Amniotic epithelial cell (primary cell): ENCODE measurements at regions not wholly inside any gene's neighbourhood (a gene's known extent, or its start where the extent isn't known, plus 50 kb on each side); places are given as distances from the start of the nearest gene placed in this dataset.
A peak's percentile ranks its signal among the peaks of the same experiment; 100 is the strongest.

Experiments used
- DNase-seq: peaks from one replicate; pipeline ENCODE4 v3.0.0-alpha.2; 2010; ENCODE audit warnings: low read depth

- no peak for DNase-seq
Measured at GRCh38 chr10:124286621-124287020, 132.1 kb downstream of the OAT start.

- no peak for DNase-seq
Measured at GRCh38 chr10:124285587-124286527, 132.9 kb downstream of the OAT start.

GRCh38 chr10:124283949-124284250, 134.8 kb downstream of the OAT start:
- no peak for DNase-seq

GRCh38 chr10:124283215-124283948, 135.3 kb downstream of the OAT start:
- no peak for DNase-seq

DNA sequence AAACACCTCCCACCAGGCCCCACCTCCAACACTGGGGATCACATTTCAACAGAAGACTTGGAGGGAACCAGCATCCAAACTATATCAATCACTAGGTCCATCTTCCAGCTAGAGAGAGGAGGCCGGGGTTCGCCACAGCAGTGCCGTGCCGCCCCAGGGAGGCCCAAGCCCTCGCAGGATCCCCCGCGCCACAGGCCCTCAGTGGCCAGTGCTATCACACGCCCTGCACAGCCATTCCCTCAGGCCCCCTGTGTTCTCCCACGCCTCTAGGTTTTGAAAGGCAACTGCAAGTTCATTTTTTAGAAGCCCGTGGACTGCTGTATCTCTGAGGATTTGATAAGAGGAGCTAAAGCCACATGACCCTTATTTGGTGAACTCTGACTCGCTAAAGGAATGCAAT, 136.4 kb downstream of the OAT start:
- no peak for DNase-seq

GRCh38 chr10:124281666-124282065, 137.1 kb downstream of the OAT start:
- DNase-seq: no peak

- DNase-seq: no peak
Measured at GRCh38 chr10:124280916-124281315, 137.8 kb downstream of the OAT start.

GRCh38 chr10:124279882-124280281, 138.8 kb downstream of the OAT start:
- no peak for DNase-seq

GRCh38 chr10:124279298-124279697, 139.4 kb downstream of the OAT start:
- DNase-seq: no peak

DNA sequence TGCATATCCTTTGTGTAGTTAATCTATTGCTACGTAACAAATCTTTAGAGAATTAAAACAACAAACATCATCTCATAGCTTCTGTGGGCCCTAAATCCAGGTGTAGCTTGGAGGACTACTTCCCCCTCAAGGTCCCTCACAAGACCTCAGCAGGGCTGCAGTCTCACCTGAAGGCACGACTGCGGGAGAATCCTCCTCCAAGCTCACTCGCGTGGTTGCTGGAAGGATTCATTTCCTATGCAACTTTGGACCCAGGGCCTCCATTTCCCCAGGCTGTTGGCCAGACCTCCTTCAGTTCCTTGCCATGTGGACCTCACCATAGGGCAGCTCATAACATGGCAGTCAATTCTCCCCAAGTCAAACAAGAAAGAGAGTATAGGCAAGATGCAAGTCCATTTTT, 140.4 kb downstream of the OAT start:
- no peak for DNase-seq

DNA sequence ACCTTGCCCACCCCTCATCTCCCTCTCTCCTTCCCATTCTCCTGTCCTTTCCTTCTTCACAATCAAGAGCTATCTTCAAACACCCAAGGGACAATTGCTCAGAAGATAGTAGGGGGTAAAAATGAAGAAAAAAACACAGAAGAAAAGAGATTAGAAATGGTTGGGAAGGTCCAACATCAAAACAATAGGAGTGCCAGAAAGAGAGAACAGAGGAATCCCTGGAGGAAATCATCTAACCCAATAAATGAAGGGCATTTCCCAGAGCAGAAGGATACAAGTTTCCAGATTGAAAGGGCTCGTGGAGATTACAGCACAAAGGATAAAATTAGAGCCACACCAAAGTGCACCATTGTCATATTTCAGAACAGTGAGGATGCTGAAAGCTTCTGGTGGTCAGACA, 145.6 kb downstream of the OAT start:
- DNase-seq: peak; percentile 2

- no peak for DNase-seq
Measured at GRCh38 chr10:124271676-124272075, 147.0 kb downstream of the OAT start.

DNA sequence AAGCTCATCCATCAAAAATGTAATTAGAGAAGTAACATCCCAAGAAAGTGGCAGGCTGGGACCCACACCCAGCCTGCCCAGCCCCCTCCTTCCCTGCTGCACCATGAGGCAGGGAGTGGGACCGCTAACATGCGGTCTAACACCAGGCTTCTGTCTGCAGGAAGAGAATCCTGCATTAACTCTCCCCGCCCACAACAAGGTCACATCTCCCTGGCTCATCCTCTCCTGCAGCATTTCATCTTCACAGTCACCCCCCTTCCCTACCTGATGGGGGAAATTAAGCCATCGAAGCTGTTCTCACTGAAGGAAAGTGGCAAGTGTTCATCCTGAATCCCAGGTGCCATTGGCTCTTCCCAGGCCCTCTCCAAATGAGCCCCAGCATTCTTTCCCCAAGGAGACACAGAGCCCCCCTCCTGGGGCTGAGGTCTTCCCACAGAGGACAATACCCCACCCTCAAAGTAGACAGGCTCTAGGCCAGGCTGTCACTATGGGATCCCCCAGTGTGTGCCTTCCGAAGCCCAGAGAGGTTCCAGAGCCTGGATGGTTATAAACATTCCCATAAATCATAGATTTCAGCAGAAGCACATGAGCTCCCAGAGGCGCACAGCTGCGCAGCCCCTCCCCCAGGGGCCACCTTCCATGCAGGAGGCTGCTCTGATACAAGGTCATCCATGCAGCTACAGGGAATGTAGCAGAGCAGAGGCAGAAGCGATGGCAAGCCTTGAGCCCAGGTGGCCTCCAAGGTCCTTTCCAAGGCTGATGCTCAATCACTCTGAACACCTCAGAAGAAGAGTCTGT, 148.0 kb downstream of the OAT start:
- DNase-seq: no peak

GRCh38 chr10:124268976-124269375, 149.7 kb downstream of the OAT start:
- DNase-seq: no peak

- DNase-seq: no peak
Measured at GRCh38 chr10:124267911-124268549, 150.7 kb downstream of the OAT start.

DNA sequence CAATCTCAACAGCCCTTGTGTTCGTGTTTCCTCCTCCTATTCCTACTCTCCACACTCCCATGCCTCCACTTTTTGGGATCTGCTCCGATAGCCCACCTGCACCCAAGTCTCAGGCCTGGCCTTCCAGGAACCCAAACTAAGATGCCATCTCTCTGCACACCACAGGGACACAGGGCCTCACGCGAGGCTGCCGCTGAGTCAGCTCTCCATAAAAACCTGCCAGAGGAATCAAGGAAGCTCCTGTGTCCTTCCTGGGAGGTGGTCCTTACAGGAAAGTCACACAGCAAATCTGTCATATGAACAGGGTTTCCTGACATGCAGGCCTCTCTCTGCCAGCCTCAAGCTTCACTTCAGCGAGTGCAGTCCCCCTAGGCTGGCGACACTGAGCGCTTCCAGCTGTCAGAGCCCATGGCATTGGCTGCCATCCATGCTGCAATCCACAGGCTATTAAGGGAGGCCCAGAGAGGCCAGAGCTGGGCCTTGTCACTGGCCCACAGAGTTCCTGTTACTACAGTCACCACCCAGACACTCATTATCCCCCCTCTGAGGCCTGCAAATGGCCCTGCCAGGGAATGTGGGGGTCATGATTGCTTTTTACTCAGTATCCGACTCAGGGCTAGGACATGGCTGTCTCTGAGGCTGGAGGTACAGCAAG, 151.4 kb downstream of the OAT start:
- DNase-seq: no peak

- DNase-seq: no peak
Measured at GRCh38 chr10:124266468-124267230, 152.1 kb downstream of the OAT start.

DNA sequence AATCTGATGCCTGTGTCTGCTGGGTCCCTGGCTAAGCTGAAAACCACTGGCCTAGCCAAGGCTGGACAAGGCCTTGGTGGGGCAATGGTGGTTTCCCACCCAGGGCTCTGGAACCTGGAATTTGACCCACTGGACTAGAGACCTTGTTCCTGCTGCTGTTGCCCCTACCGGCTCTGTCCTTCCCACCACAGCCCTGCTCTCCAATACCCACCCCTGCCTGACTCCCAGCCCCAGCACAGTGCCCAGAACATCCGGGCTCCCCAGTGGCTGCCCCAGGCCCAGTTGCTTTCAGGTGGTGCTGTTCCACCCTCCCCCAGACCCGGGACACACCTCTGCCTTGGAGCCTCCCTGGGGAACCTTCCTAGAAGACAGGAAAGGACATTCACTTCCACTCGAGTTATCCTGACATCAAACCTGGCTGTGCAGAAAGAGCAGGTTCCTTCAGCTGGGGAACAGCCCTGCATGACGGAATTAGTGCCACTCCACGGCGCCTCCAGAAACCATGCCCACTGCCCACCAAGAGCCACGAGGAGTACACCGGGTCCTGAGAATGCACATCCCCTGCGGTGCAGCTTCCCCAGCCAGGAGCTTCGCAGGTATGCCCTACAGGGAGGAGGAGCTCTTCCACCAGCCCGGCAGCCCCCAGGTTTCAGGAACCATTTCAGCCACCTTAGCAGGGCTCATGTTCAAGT, 152.8 kb downstream of the OAT start:
- no peak for DNase-seq

DNA sequence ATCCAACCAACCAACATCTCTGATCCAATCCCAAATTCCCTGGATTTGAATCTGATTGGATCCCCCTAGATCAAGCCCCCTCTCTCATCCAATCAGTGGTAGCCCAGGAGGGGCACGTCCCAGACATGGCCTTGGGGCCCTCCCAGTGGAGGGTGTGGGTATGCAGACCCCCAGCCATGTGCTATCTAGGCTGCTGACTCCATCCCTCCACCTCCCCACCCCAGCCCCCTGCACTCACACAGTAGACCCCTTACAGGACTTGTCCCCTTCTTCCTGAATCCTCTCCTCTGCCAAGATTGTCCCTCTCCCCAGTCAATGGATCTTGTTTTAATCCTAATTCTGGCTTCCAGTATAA, 153.4 kb downstream of the OAT start:
- no peak for DNase-seq

GRCh38 chr10:124264711-124265390, 153.9 kb downstream of the OAT start:
- no peak for DNase-seq
